VCaP (cell line): ENCODE measurements at regions not wholly inside any gene's neighbourhood (a gene's known extent, or its start where the extent isn't known, plus 50 kb on each side); places are given as distances from the start of the nearest gene placed in this dataset.

Experiments used
- H3K27ac ChIP-seq: fragments of 450-650 bp; 2 replicates; pipeline ENCODE4 v1.5.1; 2017
- CTCF ChIP-seq: fragments of 450-650 bp; conservative IDR thresholded peaks from 2 replicates; pipeline ENCODE4 v1.5.1; 2017; ENCODE audit warnings: mild to moderate bottlenecking, moderate library complexity

- TF ChIP-seq CTCF: no peak
- no peak overlapping the region for H3K27ac ChIP-seq
Observed at GRCh38 chr19:29404951-29405727, 120.7 kb upstream of the VSTM2B start.

GRCh38 chr19:29405728-29405995, 120.1 kb upstream of the VSTM2B start:
- no peak for TF ChIP-seq CTCF
- no peak overlapping the region for H3K27ac ChIP-seq

GRCh38 chr19:29409076-29409862, 116.5 kb upstream of the VSTM2B start:
- TF ChIP-seq CTCF: no peak
- no peak overlapping the region for H3K27ac ChIP-seq

GRCh38 chr19:29410601-29411000, 115.2 kb upstream of the VSTM2B start:
- TF ChIP-seq CTCF: no peak
- no peak overlapping the region for H3K27ac ChIP-seq

- no peak overlapping the region for H3K27ac ChIP-seq
- no peak for TF ChIP-seq CTCF
Observed at GRCh38 chr19:29411113-29411581, 114.6 kb upstream of the VSTM2B start.

GRCh38 chr19:29413435-29413834, 112.4 kb upstream of the VSTM2B start:
- TF ChIP-seq CTCF: no peak
- H3K27ac ChIP-seq: no peak overlapping the region

- no peak for TF ChIP-seq CTCF
Observed at GRCh38 chr19:29415507-29415906, 110.3 kb upstream of the VSTM2B start.

More at GRCh38 chr19:29415507-29415906, 110.3 kb upstream of the VSTM2B start:
- no peak overlapping the region for H3K27ac ChIP-seq
